K562 (cell line): ENCODE measurements at regions not wholly inside any gene's neighbourhood (a gene's known extent, or its start where the extent isn't known, plus 50 kb on each side); places are given as distances from the start of the nearest gene placed in this dataset.

Experiments used
- HNRNPL ChIP-seq: fragments of 200-400 bp; formaldehyde crosslinking; IDR thresholded peaks from 2 replicates; pipeline ENCODE4 v1.6.1; 2017; ENCODE audit warnings: low read depth, mild to moderate bottlenecking, low read length
- JUNB ChIP-seq: fragments of 450-650 bp; formaldehyde crosslinking; conservative IDR thresholded peaks from 2 replicates; pipeline ENCODE4 v1.4.0; 2020; ENCODE audit warnings: mild to moderate bottlenecking
- KDM2B ChIP-seq: fragments of 250-450 bp; sonication (Bioruptor Pico); IDR thresholded peaks from 2 replicates; pipeline ENCODE4 v1.8.0; 2021; ENCODE audit warnings: mild to moderate bottlenecking, moderate library complexity
- NR0B1 ChIP-seq: fragments of 450-650 bp; IDR thresholded peaks from one replicate; pipeline ENCODE4 v1.6.1; 2018; ENCODE audit warnings: mild to moderate bottlenecking, moderate library complexity; ENCODE audit not compliant: partially characterized antibody
- POLR2A ChIP-seq: fragments of 450-650 bp; conservative IDR thresholded peaks from 2 replicates; pipeline ENCODE4 v1.6.1; 2016
- ZNF778 ChIP-seq: fragments of 450-650 bp; formaldehyde crosslinking; IDR thresholded peaks from 2 replicates; pipeline ENCODE4 v1.4.0; 2020; ENCODE audit warnings: mild to moderate bottlenecking, moderate library complexity
- TF ChIP-seq, protein P1 (sequence below): fragments of 200-600 bp; sonication (generic); IDR thresholded peaks from one replicate; pipeline ENCODE4 v1.6.1; 2012; ENCODE audit warnings: mild to moderate bottlenecking, low read depth, low read length, inconsistent platforms
- TF ChIP-seq, protein P2 (sequence below): fragments of 250-450 bp; sonication (Bioruptor Pico); IDR thresholded peaks from 2 replicates; pipeline ENCODE4 v1.5.0; 2020; ENCODE audit warnings: mild to moderate bottlenecking, borderline replicate concordance
- TF ChIP-seq, protein P3 (sequence below), 2 experiments: fragments of 150-350 bp in 1 of 2; IDR thresholded peaks; 2 replicates each; pipeline ENCODE4 v1.6.1; 2012 to 2016; ENCODE audit warnings: low read depth in 2 of 2, low read length in 2 of 2, mild to moderate bottlenecking in 1 of 2, moderate library complexity in 1 of 2

- TF ChIP-seq, protein P1, sequence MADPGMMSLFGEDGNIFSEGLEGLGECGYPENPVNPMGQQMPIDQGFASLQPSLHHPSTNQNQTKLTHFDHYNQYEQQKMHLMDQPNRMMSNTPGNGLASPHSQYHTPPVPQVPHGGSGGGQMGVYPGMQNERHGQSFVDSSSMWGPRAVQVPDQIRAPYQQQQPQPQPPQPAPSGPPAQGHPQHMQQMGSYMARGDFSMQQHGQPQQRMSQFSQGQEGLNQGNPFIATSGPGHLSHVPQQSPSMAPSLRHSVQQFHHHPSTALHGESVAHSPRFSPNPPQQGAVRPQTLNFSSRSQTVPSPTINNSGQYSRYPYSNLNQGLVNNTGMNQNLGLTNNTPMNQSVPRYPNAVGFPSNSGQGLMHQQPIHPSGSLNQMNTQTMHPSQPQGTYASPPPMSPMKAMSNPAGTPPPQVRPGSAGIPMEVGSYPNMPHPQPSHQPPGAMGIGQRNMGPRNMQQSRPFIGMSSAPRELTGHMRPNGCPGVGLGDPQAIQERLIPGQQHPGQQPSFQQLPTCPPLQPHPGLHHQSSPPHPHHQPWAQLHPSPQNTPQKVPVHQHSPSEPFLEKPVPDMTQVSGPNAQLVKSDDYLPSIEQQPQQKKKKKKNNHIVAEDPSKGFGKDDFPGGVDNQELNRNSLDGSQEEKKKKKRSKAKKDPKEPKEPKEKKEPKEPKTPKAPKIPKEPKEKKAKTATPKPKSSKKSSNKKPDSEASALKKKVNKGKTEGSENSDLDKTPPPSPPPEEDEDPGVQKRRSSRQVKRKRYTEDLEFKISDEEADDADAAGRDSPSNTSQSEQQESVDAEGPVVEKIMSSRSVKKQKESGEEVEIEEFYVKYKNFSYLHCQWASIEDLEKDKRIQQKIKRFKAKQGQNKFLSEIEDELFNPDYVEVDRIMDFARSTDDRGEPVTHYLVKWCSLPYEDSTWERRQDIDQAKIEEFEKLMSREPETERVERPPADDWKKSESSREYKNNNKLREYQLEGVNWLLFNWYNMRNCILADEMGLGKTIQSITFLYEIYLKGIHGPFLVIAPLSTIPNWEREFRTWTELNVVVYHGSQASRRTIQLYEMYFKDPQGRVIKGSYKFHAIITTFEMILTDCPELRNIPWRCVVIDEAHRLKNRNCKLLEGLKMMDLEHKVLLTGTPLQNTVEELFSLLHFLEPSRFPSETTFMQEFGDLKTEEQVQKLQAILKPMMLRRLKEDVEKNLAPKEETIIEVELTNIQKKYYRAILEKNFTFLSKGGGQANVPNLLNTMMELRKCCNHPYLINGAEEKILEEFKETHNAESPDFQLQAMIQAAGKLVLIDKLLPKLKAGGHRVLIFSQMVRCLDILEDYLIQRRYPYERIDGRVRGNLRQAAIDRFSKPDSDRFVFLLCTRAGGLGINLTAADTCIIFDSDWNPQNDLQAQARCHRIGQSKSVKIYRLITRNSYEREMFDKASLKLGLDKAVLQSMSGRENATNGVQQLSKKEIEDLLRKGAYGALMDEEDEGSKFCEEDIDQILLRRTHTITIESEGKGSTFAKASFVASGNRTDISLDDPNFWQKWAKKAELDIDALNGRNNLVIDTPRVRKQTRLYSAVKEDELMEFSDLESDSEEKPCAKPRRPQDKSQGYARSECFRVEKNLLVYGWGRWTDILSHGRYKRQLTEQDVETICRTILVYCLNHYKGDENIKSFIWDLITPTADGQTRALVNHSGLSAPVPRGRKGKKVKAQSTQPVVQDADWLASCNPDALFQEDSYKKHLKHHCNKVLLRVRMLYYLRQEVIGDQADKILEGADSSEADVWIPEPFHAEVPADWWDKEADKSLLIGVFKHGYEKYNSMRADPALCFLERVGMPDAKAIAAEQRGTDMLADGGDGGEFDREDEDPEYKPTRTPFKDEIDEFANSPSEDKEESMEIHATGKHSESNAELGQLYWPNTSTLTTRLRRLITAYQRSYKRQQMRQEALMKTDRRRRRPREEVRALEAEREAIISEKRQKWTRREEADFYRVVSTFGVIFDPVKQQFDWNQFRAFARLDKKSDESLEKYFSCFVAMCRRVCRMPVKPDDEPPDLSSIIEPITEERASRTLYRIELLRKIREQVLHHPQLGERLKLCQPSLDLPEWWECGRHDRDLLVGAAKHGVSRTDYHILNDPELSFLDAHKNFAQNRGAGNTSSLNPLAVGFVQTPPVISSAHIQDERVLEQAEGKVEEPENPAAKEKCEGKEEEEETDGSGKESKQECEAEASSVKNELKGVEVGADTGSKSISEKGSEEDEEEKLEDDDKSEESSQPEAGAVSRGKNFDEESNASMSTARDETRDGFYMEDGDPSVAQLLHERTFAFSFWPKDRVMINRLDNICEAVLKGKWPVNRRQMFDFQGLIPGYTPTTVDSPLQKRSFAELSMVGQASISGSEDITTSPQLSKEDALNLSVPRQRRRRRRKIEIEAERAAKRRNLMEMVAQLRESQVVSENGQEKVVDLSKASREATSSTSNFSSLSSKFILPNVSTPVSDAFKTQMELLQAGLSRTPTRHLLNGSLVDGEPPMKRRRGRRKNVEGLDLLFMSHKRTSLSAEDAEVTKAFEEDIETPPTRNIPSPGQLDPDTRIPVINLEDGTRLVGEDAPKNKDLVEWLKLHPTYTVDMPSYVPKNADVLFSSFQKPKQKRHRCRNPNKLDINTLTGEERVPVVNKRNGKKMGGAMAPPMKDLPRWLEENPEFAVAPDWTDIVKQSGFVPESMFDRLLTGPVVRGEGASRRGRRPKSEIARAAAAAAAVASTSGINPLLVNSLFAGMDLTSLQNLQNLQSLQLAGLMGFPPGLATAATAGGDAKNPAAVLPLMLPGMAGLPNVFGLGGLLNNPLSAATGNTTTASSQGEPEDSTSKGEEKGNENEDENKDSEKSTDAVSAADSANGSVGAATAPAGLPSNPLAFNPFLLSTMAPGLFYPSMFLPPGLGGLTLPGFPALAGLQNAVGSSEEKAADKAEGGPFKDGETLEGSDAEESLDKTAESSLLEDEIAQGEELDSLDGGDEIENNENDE, result no peak
- TF ChIP-seq ZNF778 (CRISPR knock-in tag), result no peak
- TF ChIP-seq, protein P2, sequence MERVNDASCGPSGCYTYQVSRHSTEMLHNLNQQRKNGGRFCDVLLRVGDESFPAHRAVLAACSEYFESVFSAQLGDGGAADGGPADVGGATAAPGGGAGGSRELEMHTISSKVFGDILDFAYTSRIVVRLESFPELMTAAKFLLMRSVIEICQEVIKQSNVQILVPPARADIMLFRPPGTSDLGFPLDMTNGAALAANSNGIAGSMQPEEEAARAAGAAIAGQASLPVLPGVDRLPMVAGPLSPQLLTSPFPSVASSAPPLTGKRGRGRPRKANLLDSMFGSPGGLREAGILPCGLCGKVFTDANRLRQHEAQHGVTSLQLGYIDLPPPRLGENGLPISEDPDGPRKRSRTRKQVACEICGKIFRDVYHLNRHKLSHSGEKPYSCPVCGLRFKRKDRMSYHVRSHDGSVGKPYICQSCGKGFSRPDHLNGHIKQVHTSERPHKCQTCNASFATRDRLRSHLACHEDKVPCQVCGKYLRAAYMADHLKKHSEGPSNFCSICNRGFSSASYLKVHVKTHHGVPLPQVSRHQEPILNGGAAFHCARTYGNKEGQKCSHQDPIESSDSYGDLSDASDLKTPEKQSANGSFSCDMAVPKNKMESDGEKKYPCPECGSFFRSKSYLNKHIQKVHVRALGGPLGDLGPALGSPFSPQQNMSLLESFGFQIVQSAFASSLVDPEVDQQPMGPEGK (CRISPR knock-in tag), result no peak
- no peak for TF ChIP-seq JUNB (CRISPR knock-in tag)
- TF ChIP-seq HNRNPL, result no peak
- TF ChIP-seq, protein P3, sequence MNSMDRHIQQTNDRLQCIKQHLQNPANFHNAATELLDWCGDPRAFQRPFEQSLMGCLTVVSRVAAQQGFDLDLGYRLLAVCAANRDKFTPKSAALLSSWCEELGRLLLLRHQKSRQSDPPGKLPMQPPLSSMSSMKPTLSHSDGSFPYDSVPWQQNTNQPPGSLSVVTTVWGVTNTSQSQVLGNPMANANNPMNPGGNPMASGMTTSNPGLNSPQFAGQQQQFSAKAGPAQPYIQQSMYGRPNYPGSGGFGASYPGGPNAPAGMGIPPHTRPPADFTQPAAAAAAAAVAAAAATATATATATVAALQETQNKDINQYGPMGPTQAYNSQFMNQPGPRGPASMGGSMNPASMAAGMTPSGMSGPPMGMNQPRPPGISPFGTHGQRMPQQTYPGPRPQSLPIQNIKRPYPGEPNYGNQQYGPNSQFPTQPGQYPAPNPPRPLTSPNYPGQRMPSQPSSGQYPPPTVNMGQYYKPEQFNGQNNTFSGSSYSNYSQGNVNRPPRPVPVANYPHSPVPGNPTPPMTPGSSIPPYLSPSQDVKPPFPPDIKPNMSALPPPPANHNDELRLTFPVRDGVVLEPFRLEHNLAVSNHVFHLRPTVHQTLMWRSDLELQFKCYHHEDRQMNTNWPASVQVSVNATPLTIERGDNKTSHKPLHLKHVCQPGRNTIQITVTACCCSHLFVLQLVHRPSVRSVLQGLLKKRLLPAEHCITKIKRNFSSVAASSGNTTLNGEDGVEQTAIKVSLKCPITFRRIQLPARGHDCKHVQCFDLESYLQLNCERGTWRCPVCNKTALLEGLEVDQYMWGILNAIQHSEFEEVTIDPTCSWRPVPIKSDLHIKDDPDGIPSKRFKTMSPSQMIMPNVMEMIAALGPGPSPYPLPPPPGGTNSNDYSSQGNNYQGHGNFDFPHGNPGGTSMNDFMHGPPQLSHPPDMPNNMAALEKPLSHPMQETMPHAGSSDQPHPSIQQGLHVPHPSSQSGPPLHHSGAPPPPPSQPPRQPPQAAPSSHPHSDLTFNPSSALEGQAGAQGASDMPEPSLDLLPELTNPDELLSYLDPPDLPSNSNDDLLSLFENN (IDR thresholded peaks at IDR 0.05; ENCODE audit: low read depth in 2 of 2, low read length in 2 of 2), result no peak
- no peak for TF ChIP-seq KDM2B
- no peak for TF ChIP-seq NR0B1
- no peak for TF ChIP-seq POLR2A
These were observed 145.5 kb downstream of the RNASET2 start (continued) for GRCh38 chr6:166810864-166811263.
